Endothelial cell of umbilical vein (primary cell): ENCODE measurements at regions not wholly inside any gene's neighbourhood (a gene's known extent, or its start where the extent isn't known, plus 50 kb on each side); places are given as distances from the start of the nearest gene placed in this dataset.

Experiments used
- BruUV-seq: library from RNA; stranded (reverse); fragments of 400-500 nt; replicated peaks from 2 replicates; lab custom pipeline; 2021; lab: Mats Ljungman, UMichigan
- CTCF ChIA-PET: fragments of 300-600, 350-600 bp; sonication (Branson Sonifier 250); formaldehyde crosslinking; loops from one replicate; lab custom pipeline; 2021; ENCODE audit warnings: antibody characterized with exemption, inconsistent platforms; lab: Charles Lee
- POLR2A ChIA-PET: fragments of 300-600, 350-600 bp; sonication (Branson Sonifier 250); formaldehyde crosslinking; loops from one replicate; lab custom pipeline; 2021; ENCODE audit warnings: antibody characterized with exemption, inconsistent platforms; lab: Charles Lee
- DNase-seq: peaks from one replicate; pipeline ENCODE4 v3.0.0-alpha.2; 2011; ENCODE audit warnings: low read depth, low spot score
- FAIRE-seq: peaks from 2 replicates; lab custom pipeline; 2011; peaks lifted over from hg19 to GRCh38; lab: Jason Lieb, UNC
- H2AFZ ChIP-seq: 2 replicates; pipeline ENCODE4 v1.6.0; 2012; ENCODE audit warnings: low read depth, low read length, control low read depth, inconsistent platforms
- H3K27ac ChIP-seq: 2 replicates; pipeline ENCODE4 v1.5.1; 2011; ENCODE audit warnings: low read depth, mild to moderate bottlenecking, control low read depth, low read length, moderate library complexity; ENCODE audit not compliant: insufficient read depth
- H3K27me3 ChIP-seq, 2 experiments: 2 replicates each; pipeline versions ENCODE4 v1.6.0 to v1.6.1; 2011; ENCODE audit warnings: low read length in 2 of 2, mixed read lengths in 1 of 2; ENCODE audit not compliant: control insufficient read depth in 2 of 2, insufficient read depth in 2 of 2
- H3K36me3 ChIP-seq, 2 experiments: 2 replicates in 1 of 2; 3 replicates in 1 of 2; pipeline ENCODE4 v1.5.1; 2011; ENCODE audit warnings: low read length in 2 of 2, mild to moderate bottlenecking in 1 of 2, moderate library complexity in 1 of 2; ENCODE audit not compliant: control insufficient read depth in 2 of 2, insufficient read depth in 2 of 2; ENCODE audit errors: extremely low read depth in 1 of 2
- H3K4me1 ChIP-seq: 3 replicates; pipeline ENCODE4 v1.5.1; 2011; ENCODE audit warnings: mild to moderate bottlenecking, low read length; ENCODE audit not compliant: control insufficient read depth, insufficient read depth; ENCODE audit errors: extremely low read depth
- H3K4me2 ChIP-seq: 2 replicates; pipeline ENCODE4 v1.6.1; 2011; ENCODE audit warnings: low read length, control low read depth, mixed read lengths; ENCODE audit not compliant: insufficient read depth
- H3K4me3 ChIP-seq, 3 experiments: fragments of 200-600 bp in 1 of 3; sonication (generic), shearing (Covaris generic) in 1 of 3; replicated peaks in 1 of 3; 2 replicates each; pipeline ENCODE4 v1.5.1; 2011 to 2016; ENCODE audit warnings: control low read depth in 3 of 3, low read length in 3 of 3, mild to moderate bottlenecking in 2 of 3, inconsistent platforms in 1 of 3, low read depth in 1 of 3, moderate library complexity in 1 of 3; ENCODE audit not compliant: insufficient read depth in 1 of 3
- H3K79me2 ChIP-seq: 2 replicates; pipeline ENCODE4 v1.6.0; 2012; ENCODE audit warnings: low read length, inconsistent platforms; ENCODE audit not compliant: control insufficient read depth, insufficient read depth
- H3K9ac ChIP-seq: replicated peaks from 2 replicates; pipeline ENCODE3; 2011; ENCODE audit warnings: low read length, control low read depth; ENCODE audit not compliant: insufficient read depth; ENCODE audit errors: extremely low read depth
- H3K9me1 ChIP-seq: replicated peaks from 3 replicates; pipeline ENCODE4 v1.6.0; 2011; ENCODE audit warnings: mild to moderate bottlenecking, low read length; ENCODE audit not compliant: control insufficient read depth, insufficient read depth; ENCODE audit errors: extremely low read depth
- H3K9me3 ChIP-seq: replicated peaks from 2 replicates; pipeline ENCODE4 v1.5.1; 2012; ENCODE audit warnings: low read length, inconsistent platforms; ENCODE audit not compliant: control insufficient read depth, insufficient read depth
- H4K20me1 ChIP-seq: replicated peaks from 2 replicates; pipeline ENCODE3; 2011; ENCODE audit warnings: mild to moderate bottlenecking, low read length; ENCODE audit not compliant: control insufficient read depth, insufficient read depth; ENCODE audit errors: extremely low read depth
- EZH2 ChIP-seq: IDR thresholded peaks from 2 replicates; pipeline ENCODE4 v1.6.1; 2012; ENCODE audit warnings: borderline replicate concordance, low read depth, mild to moderate bottlenecking, moderate library complexity, low read length, inconsistent platforms; ENCODE audit not compliant: severe bottlenecking
- FOS ChIP-seq: IDR thresholded peaks from 2 replicates; pipeline ENCODE4 v1.6.1; 2011; ENCODE audit warnings: mild to moderate bottlenecking, low read length, moderate library complexity, borderline replicate concordance; ENCODE audit not compliant: insufficient read depth
- GATA2 ChIP-seq: IDR thresholded peaks from 2 replicates; pipeline ENCODE4 v1.7.0; 2011; ENCODE audit warnings: low read depth, mild to moderate bottlenecking, moderate library complexity, mixed read lengths, low read length; ENCODE audit not compliant: insufficient read length, insufficient read depth
- JUN ChIP-seq: IDR thresholded peaks from 2 replicates; pipeline ENCODE4 v1.6.1; 2011; ENCODE audit warnings: borderline replicate concordance, low read depth; ENCODE audit not compliant: insufficient read length, insufficient read depth
- MYC ChIP-seq: IDR thresholded peaks from one replicate; pipeline ENCODE4 v1.6.1; 2011; ENCODE audit warnings: mild to moderate bottlenecking, low read depth, low read length
- POLR2A ChIP-seq: IDR thresholded peaks from 2 replicates; pipeline ENCODE4 v1.6.1; 2012; ENCODE audit warnings: low read depth, mild to moderate bottlenecking, control low read depth, low read length
- POLR2AphosphoS5 ChIP-seq: IDR thresholded peaks from 2 replicates; pipeline ENCODE4 v1.6.1; 2012; ENCODE audit warnings: low read depth, mild to moderate bottlenecking, control low read depth, low read length, moderate library complexity; ENCODE audit not compliant: insufficient read depth
- dilution Hi-C: fragments of 300-500 bp; cut with MboI; formaldehyde crosslinking; loops from one replicate; pipeline ENCODE4 v1.15.0; 2019; ENCODE audit warnings: low sequenced_read_pairs; ENCODE audit not compliant: extremely low pct_ligation_motif_present
- intact Hi-C: fragments of 100-400 bp; cut with micrococcal nuclease; formaldehyde crosslinking; loops from one replicate; pipeline ENCODE4 v1.10.0; 2022
- TF ChIP-seq, protein P1 (sequence below): IDR thresholded peaks from 2 replicates; pipeline ENCODE4 v1.6.1; 2011; ENCODE audit not compliant: insufficient read depth, insufficient read length
- TF ChIP-seq, protein P2 (sequence below), 2 donors: IDR thresholded peaks; 1 replicate in 1 of 2; 2 replicates in 1 of 2; pipeline ENCODE4 v1.5.1; 2011; ENCODE audit warnings: low read length in 2 of 2, mild to moderate bottlenecking in 2 of 2, moderate library complexity in 2 of 2, control low read depth in 1 of 2, inconsistent platforms in 1 of 2, low read depth in 1 of 2; ENCODE audit not compliant: insufficient read depth in 1 of 2; ENCODE audit errors: extremely low read depth in 1 of 2

DNA sequence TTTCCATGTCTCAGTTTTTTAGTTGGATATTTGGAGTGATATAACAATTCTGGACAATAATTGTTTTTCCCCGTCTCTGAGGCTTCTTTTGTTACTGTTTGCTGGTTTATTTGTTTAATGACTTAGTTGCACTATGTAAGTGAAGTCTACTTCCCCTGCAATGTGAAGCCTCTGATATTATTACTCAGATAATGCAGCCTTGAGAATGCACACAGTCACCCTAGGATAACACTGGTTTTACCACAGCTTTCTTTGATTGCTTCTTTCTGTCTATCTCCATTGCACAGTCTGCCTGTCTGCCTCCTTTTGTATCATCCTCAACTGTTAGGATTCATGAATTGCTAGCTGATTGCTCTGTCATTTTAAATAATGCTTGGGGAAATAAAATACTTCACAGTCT lies 208.7 kb upstream of the ROBO1 start:
- Histone ChIP-seq H3K9me3 (no peaks in the 10 kb centered on the region), H3K9me1 (no peaks in the 10 kb centered on the region), H3K36me3 (no peaks in the 10 kb centered on the region), H3K9ac (no peak overlapping the region), H3K27ac (no peak overlapping the region), H4K20me1 (no peaks in the 10 kb centered on the region), H3K27me3 (no peaks in the 10 kb centered on the region), H3K4me1 (peaks cover 5% of the 10 kb centered on the region), H3K4me2 (peak overlapping the region; percentile 1), H2AFZ (no peak overlapping the region), H3K79me2 (no peaks in the 10 kb centered on the region), H3K4me3 (no peak overlapping the region)
- intact Hi-C loops, result no loop called here
- dilution Hi-C loops, result no loop called here
- ChIA-PET CTCF (interaction anchor here (1.0 to 1.9 kb wide), 4 partner anchors 8 to 209 kb away, joined by 3 to 7 read pairs (median 3); partner anchors contain the start of gene ROBO1), POLR2A (no interaction called here)
- FAIRE-seq (peak; percentile 81), DNase-seq (peak; percentile 66)
- BruUV-seq, result no TSS peak
- TF ChIP-seq MYC (no peak), FOS (peak; percentile 33), POLR2AphosphoS5 (peak; percentile 21), JUN (no peak), GATA2 (peak; percentile 64)
- TF ChIP-seq, protein P1, sequence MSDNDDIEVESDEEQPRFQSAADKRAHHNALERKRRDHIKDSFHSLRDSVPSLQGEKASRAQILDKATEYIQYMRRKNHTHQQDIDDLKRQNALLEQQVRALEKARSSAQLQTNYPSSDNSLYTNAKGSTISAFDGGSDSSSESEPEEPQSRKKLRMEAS, result no peak

DNA sequence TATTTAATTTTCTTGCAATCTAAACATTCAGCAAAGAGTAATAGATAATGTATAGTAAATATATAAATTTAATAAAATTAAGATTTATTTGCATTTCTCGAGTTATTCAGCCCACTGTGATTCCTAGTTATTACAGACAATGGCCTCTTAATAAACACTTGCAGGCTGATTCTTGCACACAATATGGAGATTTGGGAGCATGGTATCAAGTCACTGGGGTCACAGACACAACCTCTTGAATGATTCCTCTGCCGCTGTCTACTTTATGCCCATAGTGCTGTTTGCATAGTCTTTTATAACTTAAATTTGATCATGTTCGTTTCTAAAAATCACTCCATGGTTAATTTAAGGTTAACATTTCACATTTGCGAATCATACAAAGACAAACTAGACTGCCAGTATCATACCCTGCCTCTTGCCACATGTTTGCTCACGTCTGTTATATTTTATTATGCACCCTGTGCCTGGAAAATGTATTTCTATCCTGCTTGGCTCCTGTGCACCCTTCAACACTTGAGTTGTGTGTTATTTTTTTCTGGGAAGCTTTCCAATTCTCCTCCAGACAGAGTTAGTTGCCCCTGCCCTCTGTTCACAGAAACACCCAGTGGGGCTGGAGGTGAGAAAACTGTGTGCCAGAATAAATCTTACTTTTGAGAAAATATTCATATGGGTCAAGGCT lies 206.3 kb upstream of the ROBO1 start:
- DNase-seq (no peak), FAIRE-seq (no peak)
- intact Hi-C loops, result no loop called here
- no peak overlapping the region for H2AFZ ChIP-seq
- no peak overlapping the region for H3K4me2 ChIP-seq
- H3K9ac ChIP-seq, result no peak overlapping the region
- H3K36me3 ChIP-seq, result no peaks in the 10 kb centered on the region
- ChIA-PET POLR2A (no interaction called here), CTCF (interaction anchor here (0.6 kb wide), 1 partner anchor 39 kb away, joined by 3 read pairs; no protein-coding TSS in a partner anchor)
- dilution Hi-C loops, result no loop called here
- BruUV-seq, result no TSS peak
- H3K9me3 ChIP-seq, result no peaks in the 10 kb centered on the region
- no peaks in the 10 kb centered on the region for H4K20me1 ChIP-seq
- peaks cover 5% of the 10 kb centered on the region for H3K4me1 ChIP-seq
- H3K27ac ChIP-seq, result no peak overlapping the region
- no peak overlapping the region for H3K4me3 ChIP-seq
- H3K9me1 ChIP-seq, result no peaks in the 10 kb centered on the region
- H3K27me3 ChIP-seq, result no peaks in the 10 kb centered on the region
- TF ChIP-seq JUN, result no peak
- TF ChIP-seq GATA2, result no peak
- TF ChIP-seq, protein P1, result no peak
- TF ChIP-seq FOS, result no peak
- TF ChIP-seq, protein P2, sequence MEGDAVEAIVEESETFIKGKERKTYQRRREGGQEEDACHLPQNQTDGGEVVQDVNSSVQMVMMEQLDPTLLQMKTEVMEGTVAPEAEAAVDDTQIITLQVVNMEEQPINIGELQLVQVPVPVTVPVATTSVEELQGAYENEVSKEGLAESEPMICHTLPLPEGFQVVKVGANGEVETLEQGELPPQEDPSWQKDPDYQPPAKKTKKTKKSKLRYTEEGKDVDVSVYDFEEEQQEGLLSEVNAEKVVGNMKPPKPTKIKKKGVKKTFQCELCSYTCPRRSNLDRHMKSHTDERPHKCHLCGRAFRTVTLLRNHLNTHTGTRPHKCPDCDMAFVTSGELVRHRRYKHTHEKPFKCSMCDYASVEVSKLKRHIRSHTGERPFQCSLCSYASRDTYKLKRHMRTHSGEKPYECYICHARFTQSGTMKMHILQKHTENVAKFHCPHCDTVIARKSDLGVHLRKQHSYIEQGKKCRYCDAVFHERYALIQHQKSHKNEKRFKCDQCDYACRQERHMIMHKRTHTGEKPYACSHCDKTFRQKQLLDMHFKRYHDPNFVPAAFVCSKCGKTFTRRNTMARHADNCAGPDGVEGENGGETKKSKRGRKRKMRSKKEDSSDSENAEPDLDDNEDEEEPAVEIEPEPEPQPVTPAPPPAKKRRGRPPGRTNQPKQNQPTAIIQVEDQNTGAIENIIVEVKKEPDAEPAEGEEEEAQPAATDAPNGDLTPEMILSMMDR (IDR thresholded peaks at IDR 0.05; ENCODE audit: extremely low read depth in 1 of 2, insufficient read depth in 1 of 2, low read depth in 1 of 2, low read length in 2 of 2), result no peak
- no peak for TF ChIP-seq POLR2AphosphoS5
- TF ChIP-seq MYC, result no peak
- TF ChIP-seq POLR2A, result no peak
- TF ChIP-seq EZH2, result no peak
- no peaks in the 10 kb centered on the region for H3K79me2 ChIP-seq
